Hepatocyte (in vitro differentiated cells): ENCODE measurements at regions not wholly inside any gene's neighbourhood (a gene's known extent, or its start where the extent isn't known, plus 50 kb on each side); places are given as distances from the start of the nearest gene placed in this dataset.

Source experiments
- DNase-seq: peaks from one replicate; pipeline ENCODE4 v3.0.0-alpha.2; 2016; ENCODE audit warnings: low spot score
- H2AFZ ChIP-seq: fragments of 200-600 bp; sonication (generic); 2 replicates; pipeline ENCODE4 v1.6.0; 2016; ENCODE audit warnings: antibody characterized with exemption, mild to moderate bottlenecking
- H3K27ac ChIP-seq: fragments of 200-600 bp; sonication (generic); 2 replicates; pipeline ENCODE4 v1.5.1; 2016; ENCODE audit warnings: mild to moderate bottlenecking
- H3K27me3 ChIP-seq: fragments of 200-600 bp; sonication (generic); 2 replicates; pipeline ENCODE4 v1.6.1; 2016
- H3K36me3 ChIP-seq: fragments of 200-600 bp; sonication (generic); replicated peaks from 2 replicates; pipeline ENCODE4 v1.5.1; 2016; ENCODE audit warnings: low read depth; ENCODE audit not compliant: insufficient read depth
- H3K4me1 ChIP-seq: fragments of 200-600 bp; sonication (generic); 2 replicates; pipeline ENCODE4 v1.5.1; 2016; ENCODE audit warnings: mild to moderate bottlenecking, moderate library complexity; ENCODE audit not compliant: insufficient read depth
- H3K4me2 ChIP-seq: fragments of 200-600 bp; sonication (generic); 2 replicates; pipeline ENCODE4 v1.6.0; 2016
- H3K4me3 ChIP-seq: fragments of 200-600 bp; sonication (generic); 2 replicates; pipeline ENCODE4 v1.5.1; 2016; ENCODE audit warnings: mild to moderate bottlenecking
- H3K79me2 ChIP-seq: fragments of 200-600 bp; sonication (generic); 2 replicates; pipeline ENCODE4 v1.6.0; 2017; ENCODE audit warnings: mild to moderate bottlenecking
- H3K9me2 ChIP-seq: fragments of 200-600 bp; sonication (generic); replicated peaks from 2 replicates; pipeline ENCODE4 v1.6.0; 2017; ENCODE audit warnings: mild to moderate bottlenecking; ENCODE audit not compliant: insufficient read depth
- H3K9me3 ChIP-seq: fragments of 200-600 bp; sonication (generic); 2 replicates; pipeline ENCODE4 v1.5.1; 2016; ENCODE audit warnings: low read depth, mild to moderate bottlenecking
- H4K20me1 ChIP-seq: fragments of 200-600 bp; sonication (generic); 2 replicates; pipeline ENCODE4 v1.6.0; 2016; ENCODE audit warnings: mild to moderate bottlenecking; ENCODE audit not compliant: insufficient read depth, poor library complexity, severe bottlenecking
- EZH2 ChIP-seq: fragments of 200-600 bp; sonication (generic); IDR thresholded peaks from 2 replicates; pipeline ENCODE4 v1.6.1; 2016; ENCODE audit warnings: antibody characterized with exemption, mild to moderate bottlenecking, borderline replicate concordance
- EZH2phosphoT487 ChIP-seq: fragments of 200-600 bp; sonication (generic); IDR thresholded peaks from one replicate; pipeline ENCODE4 v1.6.1; 2018; ENCODE audit warnings: antibody characterized with exemption, mild to moderate bottlenecking, low read depth, moderate library complexity; ENCODE audit not compliant: unreplicated experiment, severe bottlenecking
- WGBS: methylation state at CpG from one replicate; pipeline ENCODE4 v1.1.6; 2016; ENCODE audit warnings: low lambda C conversion rate; ENCODE audit errors: missing lambda C conversion rate; 5-methylcytosine and 5-hydroxymethylcytosine counted together
- TF ChIP-seq, protein P1 (sequence below): fragments of 200-600 bp; sonication (generic); IDR thresholded peaks from 2 replicates; pipeline ENCODE4 v1.5.1; 2016; ENCODE audit warnings: antibody characterized with exemption, mild to moderate bottlenecking; ENCODE audit not compliant: poor library complexity

GRCh38 chr10:118448744-118449143 lies 106.6 kb upstream of the FAM204A start:
- Histone ChIP-seq H4K20me1 (no peaks in the 10 kb centered on the region), H3K79me2 (no peaks in the 10 kb centered on the region), H3K27ac (no peak overlapping the region), H3K27me3 (no peaks in the 10 kb centered on the region), H3K9me2 (no peaks in the 10 kb centered on the region), H3K4me2 (no peak overlapping the region), H2AFZ (no peak overlapping the region), H3K4me3 (no peak overlapping the region), H3K4me1 (no peaks in the 10 kb centered on the region), H3K9me3 (no peaks in the 10 kb centered on the region), H3K36me3 (no peaks in the 10 kb centered on the region)
- TF ChIP-seq EZH2phosphoT487 (no peak), EZH2 (no peak)
- TF ChIP-seq, protein P1, sequence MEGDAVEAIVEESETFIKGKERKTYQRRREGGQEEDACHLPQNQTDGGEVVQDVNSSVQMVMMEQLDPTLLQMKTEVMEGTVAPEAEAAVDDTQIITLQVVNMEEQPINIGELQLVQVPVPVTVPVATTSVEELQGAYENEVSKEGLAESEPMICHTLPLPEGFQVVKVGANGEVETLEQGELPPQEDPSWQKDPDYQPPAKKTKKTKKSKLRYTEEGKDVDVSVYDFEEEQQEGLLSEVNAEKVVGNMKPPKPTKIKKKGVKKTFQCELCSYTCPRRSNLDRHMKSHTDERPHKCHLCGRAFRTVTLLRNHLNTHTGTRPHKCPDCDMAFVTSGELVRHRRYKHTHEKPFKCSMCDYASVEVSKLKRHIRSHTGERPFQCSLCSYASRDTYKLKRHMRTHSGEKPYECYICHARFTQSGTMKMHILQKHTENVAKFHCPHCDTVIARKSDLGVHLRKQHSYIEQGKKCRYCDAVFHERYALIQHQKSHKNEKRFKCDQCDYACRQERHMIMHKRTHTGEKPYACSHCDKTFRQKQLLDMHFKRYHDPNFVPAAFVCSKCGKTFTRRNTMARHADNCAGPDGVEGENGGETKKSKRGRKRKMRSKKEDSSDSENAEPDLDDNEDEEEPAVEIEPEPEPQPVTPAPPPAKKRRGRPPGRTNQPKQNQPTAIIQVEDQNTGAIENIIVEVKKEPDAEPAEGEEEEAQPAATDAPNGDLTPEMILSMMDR, result no peak
- no peak for DNase-seq
- WGBS, result 72% methylated on average over 5 of the region's 5 CpGs

- TF ChIP-seq, protein P1, result no peak
- TF ChIP-seq EZH2 (no peak), EZH2phosphoT487 (no peak)
- WGBS, result 81% methylated on average over 13 of the region's 13 CpGs
These were observed 105.5 kb upstream of the FAM204A start for GRCh38 chr10:118447478-118448270.

DNA sequence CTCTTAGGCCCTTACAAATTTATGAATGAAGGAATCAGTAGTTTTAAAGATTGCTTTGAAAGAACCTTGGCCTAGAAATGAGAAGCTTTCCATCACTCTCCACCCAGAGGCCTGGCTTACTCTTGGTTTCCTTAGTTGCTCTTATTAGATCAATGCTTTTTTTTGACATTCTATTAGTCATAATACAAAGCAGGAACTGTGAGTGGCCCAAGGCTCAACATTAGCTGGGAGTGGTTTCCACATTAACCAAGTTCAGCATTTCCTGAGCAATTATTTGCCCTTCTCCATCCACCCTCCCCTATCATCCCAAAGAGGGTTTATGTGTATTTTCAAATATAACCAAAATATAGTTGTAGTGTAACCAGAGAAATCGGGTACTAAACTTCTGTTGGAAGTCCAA lies 103.4 kb upstream of the FAM204A start:
- no peaks in the 10 kb centered on the region for H4K20me1 ChIP-seq
- no peaks in the 10 kb centered on the region for H3K79me2 ChIP-seq
- DNase-seq, result no peak
- no peaks in the 10 kb centered on the region for H3K9me3 ChIP-seq
- no peaks in the 10 kb centered on the region for H3K36me3 ChIP-seq
- H3K4me1 ChIP-seq, result no peaks in the 10 kb centered on the region
- TF ChIP-seq EZH2 (no peak), EZH2phosphoT487 (no peak)
- TF ChIP-seq, protein P1, result no peak
- no peaks in the 10 kb centered on the region for H3K27me3 ChIP-seq
- H3K4me3 ChIP-seq, result no peak overlapping the region
- no peaks in the 10 kb centered on the region for H3K9me2 ChIP-seq
- no peak overlapping the region for H3K27ac ChIP-seq
- 63% methylated on average over 1 of the region's 1 CpG for WGBS
- H2AFZ ChIP-seq, result no peak overlapping the region
- no peak overlapping the region for H3K4me2 ChIP-seq

More at GRCh38 chr10:118447478-118448270, 105.5 kb upstream of the FAM204A start:
- Histone ChIP-seq H3K4me2 (no peak overlapping the region), H4K20me1 (no peaks in the 10 kb centered on the region), H3K27me3 (no peaks in the 10 kb centered on the region), H3K27ac (no peak overlapping the region), H3K36me3 (no peaks in the 10 kb centered on the region), H3K9me2 (no peaks in the 10 kb centered on the region), H3K4me3 (no peak overlapping the region), H3K4me1 (no peaks in the 10 kb centered on the region), H2AFZ (no peak overlapping the region), H3K79me2 (no peaks in the 10 kb centered on the region), H3K9me3 (no peaks in the 10 kb centered on the region)
- no peak for DNase-seq
